Sigmoid colon (tissue), 6 donors: ENCODE measurements at regions not wholly inside any gene's neighbourhood (a gene's known extent, or its start where the extent isn't known, plus 50 kb on each side); places are given as distances from the start of the nearest gene placed in this dataset.

Source experiments
- DNase-seq: peaks from one replicate; pipeline ENCODE4 v3.0.0-alpha.2; 2019
- H3K27ac ChIP-seq, 4 donors: fragments of 200-600 bp; sonication (generic); one replicate each; pipeline ENCODE4 v1.5.1; 2016 to 2019; ENCODE audit warnings: mild to moderate bottlenecking in 1 of 4
- H3K27me3 ChIP-seq, 3 donors: fragments of 200-600 bp; sonication (generic); one replicate each; pipeline ENCODE4 v1.5.1; 2019; ENCODE audit warnings: mild to moderate bottlenecking in 1 of 3
- H3K36me3 ChIP-seq, 4 donors: fragments of 200-600 bp; sonication (generic); one replicate each; pipeline ENCODE4 v1.5.1; 2016 to 2019
- H3K4me1 ChIP-seq, 4 donors: fragments of 200-600 bp; sonication (generic); one replicate each; pipeline ENCODE4 v1.5.1; 2017 to 2019
- H3K4me3 ChIP-seq, 4 donors: fragments of 200-600 bp; sonication (generic); one replicate each; pipeline ENCODE4 v1.5.1; 2017 to 2019; ENCODE audit warnings: mild to moderate bottlenecking in 2 of 4, moderate library complexity in 1 of 4
- H3K9me3 ChIP-seq, 4 donors: fragments of 200-600 bp in 3 of 4; sonication (generic) in 3 of 4; one replicate each; pipeline versions ENCODE4 v1.5.1 to v1.6.1; 2013 to 2019
- EP300 ChIP-seq, 4 donors: sonication (generic); formaldehyde crosslinking; IDR thresholded peaks; one replicate each; pipeline ENCODE4 v1.6.1; 2017; ENCODE audit warnings: antibody characterized with exemption in 4 of 4
- POLR2A ChIP-seq, 2 donors: fragments of 450-650 bp; IDR thresholded peaks; one replicate each; pipeline ENCODE4 v1.6.1; 2016; ENCODE audit warnings: antibody characterized with exemption in 2 of 2, mild to moderate bottlenecking in 2 of 2, moderate library complexity in 2 of 2
- POLR2AphosphoS5 ChIP-seq, 4 donors: sonication (generic); formaldehyde crosslinking; IDR thresholded peaks; one replicate each; pipeline ENCODE4 v1.6.1; 2017; ENCODE audit warnings: antibody characterized with exemption in 4 of 4
- WGBS, 2 donors: extraction: QIAGEN DNeasy Blood & Tissue Kit; methylation state at CpG; one replicate each; pipeline ENCODE4 v1.1.7; 2013; 5-methylcytosine and 5-hydroxymethylcytosine counted together
- intact Hi-C: fragments of 100-400 bp; cut with DNase I; formaldehyde crosslinking; loops from one replicate; pipeline ENCODE4 v1.15.1; 2023
- TF ChIP-seq, protein P1 (sequence below), 4 experiments: fragments of 450-650 bp in 3 of 4; fragments of 200-600 bp in 1 of 4; IDR thresholded peaks; one replicate each; pipeline ENCODE4 v1.5.1; 2016 to 2019; ENCODE audit warnings: antibody characterized with exemption in 4 of 4, mild to moderate bottlenecking in 3 of 4, moderate library complexity in 2 of 4
- donor health status: healthy with polysubstance abuse.
- donor health status: healthy.

DNA sequence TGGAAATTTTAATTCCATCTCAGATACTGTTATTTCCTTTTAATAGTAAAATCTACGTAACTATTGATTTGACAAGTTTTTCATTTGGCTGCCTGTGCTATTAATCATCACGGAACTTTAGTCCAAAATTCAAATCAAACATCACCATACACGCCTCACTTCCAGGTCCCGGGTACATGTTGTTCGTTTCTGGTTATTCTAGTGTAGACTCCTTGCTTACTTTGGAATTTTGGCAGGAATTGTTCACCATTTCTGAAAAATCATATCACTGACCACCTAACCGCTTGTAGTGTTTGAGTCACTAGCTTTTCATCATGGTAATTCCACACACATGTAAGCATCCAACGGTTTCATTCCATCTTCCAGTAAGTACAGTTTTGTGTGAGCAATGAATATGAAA, 98.0 kb upstream of the NHSL1 start:
- H3K4me3 ChIP-seq: no peak overlapping the region
- no peak for DNase-seq
- H3K27me3 ChIP-seq: no peaks in the 10 kb centered on the region
- H3K9me3 ChIP-seq: no peaks in the 10 kb centered on the region
- intact Hi-C loops: no loop called here
- H3K4me1 ChIP-seq: peaks cover 0 to 11% (median 0%) of the 10 kb centered on the region in 4 donors
- no peak for TF ChIP-seq EP300 (IDR thresholded peaks at IDR 0.05)
- TF ChIP-seq, protein P1, sequence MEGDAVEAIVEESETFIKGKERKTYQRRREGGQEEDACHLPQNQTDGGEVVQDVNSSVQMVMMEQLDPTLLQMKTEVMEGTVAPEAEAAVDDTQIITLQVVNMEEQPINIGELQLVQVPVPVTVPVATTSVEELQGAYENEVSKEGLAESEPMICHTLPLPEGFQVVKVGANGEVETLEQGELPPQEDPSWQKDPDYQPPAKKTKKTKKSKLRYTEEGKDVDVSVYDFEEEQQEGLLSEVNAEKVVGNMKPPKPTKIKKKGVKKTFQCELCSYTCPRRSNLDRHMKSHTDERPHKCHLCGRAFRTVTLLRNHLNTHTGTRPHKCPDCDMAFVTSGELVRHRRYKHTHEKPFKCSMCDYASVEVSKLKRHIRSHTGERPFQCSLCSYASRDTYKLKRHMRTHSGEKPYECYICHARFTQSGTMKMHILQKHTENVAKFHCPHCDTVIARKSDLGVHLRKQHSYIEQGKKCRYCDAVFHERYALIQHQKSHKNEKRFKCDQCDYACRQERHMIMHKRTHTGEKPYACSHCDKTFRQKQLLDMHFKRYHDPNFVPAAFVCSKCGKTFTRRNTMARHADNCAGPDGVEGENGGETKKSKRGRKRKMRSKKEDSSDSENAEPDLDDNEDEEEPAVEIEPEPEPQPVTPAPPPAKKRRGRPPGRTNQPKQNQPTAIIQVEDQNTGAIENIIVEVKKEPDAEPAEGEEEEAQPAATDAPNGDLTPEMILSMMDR (IDR thresholded peaks at IDR 0.05): no peak
- TF ChIP-seq POLR2AphosphoS5 (IDR thresholded peaks at IDR 0.05): no peak
- no peak for TF ChIP-seq POLR2A (IDR thresholded peaks at IDR 0.05)
- WGBS, 2 donors: 92 to 95% methylated on average over 7 of the region's 7 CpGs
- no peaks in the 10 kb centered on the region for H3K36me3 ChIP-seq
- H3K27ac ChIP-seq: no peak overlapping the region

DNA sequence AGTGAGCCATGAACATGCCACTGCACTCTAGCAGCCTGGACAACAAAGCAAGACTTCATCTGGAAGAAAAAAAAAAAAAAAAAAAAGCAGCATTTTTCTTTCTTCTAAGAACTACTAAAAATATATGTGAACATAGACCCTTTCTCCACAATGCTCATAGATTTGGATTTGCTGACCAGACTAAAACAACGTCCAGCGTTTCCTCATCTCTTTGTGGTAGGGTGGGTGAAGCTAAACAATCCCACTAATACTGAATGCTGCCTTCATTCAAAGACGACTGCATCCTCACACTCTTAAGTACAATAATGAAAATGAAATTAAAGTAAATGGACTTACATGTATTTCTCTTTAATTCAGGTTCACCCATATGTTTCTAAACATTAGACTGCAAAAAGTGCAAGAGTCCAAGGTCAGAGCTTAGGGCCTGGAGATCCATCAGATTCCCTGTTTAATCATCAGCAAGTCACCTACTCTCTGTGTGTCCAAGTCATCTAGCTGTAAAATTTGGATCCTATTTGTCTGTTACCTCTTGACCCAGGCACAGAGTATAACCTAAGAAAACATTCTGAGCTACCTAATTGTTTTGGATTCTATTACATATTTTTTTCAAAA, 99.4 kb upstream of the NHSL1 start:
- WGBS, 2 donors: 93 to 94% methylated on average over 3 of the region's 3 CpGs
- H3K36me3 ChIP-seq: no peaks in the 10 kb centered on the region
- H3K27me3 ChIP-seq: no peaks in the 10 kb centered on the region
- intact Hi-C loops: no loop called here
- H3K27ac ChIP-seq: no peak overlapping the region
- no peak for DNase-seq
- TF ChIP-seq EP300 (IDR thresholded peaks at IDR 0.05) (no peak), POLR2A (IDR thresholded peaks at IDR 0.05) (no peak), POLR2AphosphoS5 (IDR thresholded peaks at IDR 0.05) (no peak)
- TF ChIP-seq, protein P1 (IDR thresholded peaks at IDR 0.05): no peak
- H3K4me3 ChIP-seq: no peak overlapping the region
- peaks cover 0 to 7% (median 0%) of the 10 kb centered on the region in 4 donors for H3K4me1 ChIP-seq
- H3K9me3 ChIP-seq: no peaks in the 10 kb centered on the region

- intact Hi-C loops: no loop called here
- Histone ChIP-seq H3K9me3 (no peaks in the 10 kb centered on the region), H3K4me1 (no peaks in the 10 kb centered on the region), H3K27me3 (no peaks in the 10 kb centered on the region), H3K36me3 (no peaks in the 10 kb centered on the region), H3K27ac (no peak overlapping the region), H3K4me3 (no peak overlapping the region)
- no peak for TF ChIP-seq POLR2A (IDR thresholded peaks at IDR 0.05)
- TF ChIP-seq EP300 (IDR thresholded peaks at IDR 0.05): no peak
- TF ChIP-seq POLR2AphosphoS5 (IDR thresholded peaks at IDR 0.05): no peak
- TF ChIP-seq, protein P1 (IDR thresholded peaks at IDR 0.05): no peak
- DNase-seq: no peak
These were observed 101.0 kb upstream of the NHSL1 start for GRCh38 chr6:138600261-138600660.

GRCh38 chr6:138600726-138601125, 101.4 kb upstream of the NHSL1 start:
- no peak for DNase-seq
- no peak for TF ChIP-seq POLR2A (IDR thresholded peaks at IDR 0.05)
- TF ChIP-seq EP300 (IDR thresholded peaks at IDR 0.05): no peak
- TF ChIP-seq POLR2AphosphoS5 (IDR thresholded peaks at IDR 0.05): no peak
- TF ChIP-seq, protein P1 (IDR thresholded peaks at IDR 0.05): no peak
- no peaks in the 10 kb centered on the region for H3K4me1 ChIP-seq
- no peaks in the 10 kb centered on the region for H3K27me3 ChIP-seq
- intact Hi-C loops: no loop called here
- H3K36me3 ChIP-seq: no peaks in the 10 kb centered on the region
- H3K9me3 ChIP-seq: no peaks in the 10 kb centered on the region
- no peak overlapping the region for H3K4me3 ChIP-seq
- H3K27ac ChIP-seq: no peak overlapping the region

DNA sequence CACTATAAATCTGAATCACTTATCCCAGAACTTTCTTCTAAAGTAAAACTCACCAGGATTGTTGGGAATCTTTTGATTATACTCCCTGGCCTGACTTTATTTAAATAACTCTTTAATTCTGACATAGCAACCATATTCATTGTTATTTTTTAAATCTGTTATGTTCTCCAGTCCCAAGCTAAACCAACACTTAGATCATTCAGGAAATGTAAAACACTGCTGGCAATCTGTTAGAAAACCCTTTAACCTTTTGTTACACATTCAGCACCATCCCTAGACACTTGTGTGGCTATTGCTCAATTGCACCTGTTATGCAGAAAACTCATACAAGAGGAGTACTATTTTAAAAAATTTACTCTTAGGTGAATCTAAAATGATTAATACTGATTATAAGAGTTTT, 101.8 kb upstream of the NHSL1 start:
- Histone ChIP-seq H3K9me3 (no peaks in the 10 kb centered on the region), H3K4me1 (no peaks in the 10 kb centered on the region), H3K27me3 (no peaks in the 10 kb centered on the region), H3K27ac (no peak overlapping the region), H3K36me3 (no peaks in the 10 kb centered on the region), H3K4me3 (no peak overlapping the region)
- no peak for DNase-seq
- intact Hi-C loops: no loop called here
- TF ChIP-seq POLR2AphosphoS5 (IDR thresholded peaks at IDR 0.05) (no peak), EP300 (IDR thresholded peaks at IDR 0.05) (no peak), POLR2A (IDR thresholded peaks at IDR 0.05) (no peak)
- TF ChIP-seq, protein P1 (IDR thresholded peaks at IDR 0.05): no peak
